GM12878 (cell line): ENCODE measurements at regions not wholly inside any gene's neighbourhood (a gene's known extent, or its start where the extent isn't known, plus 50 kb on each side); places are given as distances from the start of the nearest gene placed in this dataset.

Experiments used
- ATAC-seq: fragments of 200-7000 bp; cut with Tn5 transposase; 3 replicates; pipeline ENCODE4 v1.9.1; 2020; ENCODE audit warnings: mild to moderate bottlenecking, moderate library complexity
- BruUV-seq: library from RNA; stranded (reverse); fragments of 400-500 nt; replicated peaks from 2 replicates; lab custom pipeline; 2021; lab: Mats Ljungman, UMichigan
- CTCF ChIA-PET: fragments of 300-600 bp; sonication (Branson Sonifier 250); formaldehyde crosslinking; extraction: SDS; loops from one replicate; lab custom pipeline; 2021; ENCODE audit warnings: inconsistent platforms; lab: Yijun Ruan, JAX
- POLR2A ChIA-PET: fragments of 350-600 bp; formaldehyde crosslinking; extraction: SDS; loops from one replicate; lab custom pipeline; 2021; ENCODE audit warnings: inconsistent platforms; lab: Charles Lee
- RAD21 ChIA-PET: fragments of 300-600 bp; sonication (Branson Sonifier 250); formaldehyde crosslinking; loops from one replicate; lab custom pipeline; 2023; ENCODE audit warnings: antibody characterized with exemption; ENCODE audit not compliant: unreplicated experiment; lab: Charles Lee
- SMC1A ChIA-PET: fragments of 300-600 bp; sonication (Branson Sonifier 250); formaldehyde crosslinking; loops from one replicate; lab custom pipeline; 2023; ENCODE audit not compliant: unreplicated experiment, uncharacterized antibody; lab: Charles Lee
- DNase-seq: peaks from one replicate; pipeline ENCODE4 v3.0.0-alpha.2; 2011; ENCODE audit warnings: low read depth, low spot score
- FAIRE-seq: peaks from 3 replicates; lab custom pipeline; 2011; peaks lifted over from hg19 to GRCh38; lab: Jason Lieb, UNC
- H2AFZ ChIP-seq: 2 replicates; pipeline ENCODE4 v1.6.0; 2011; ENCODE audit warnings: low read depth, low read length, control low read depth; ENCODE audit not compliant: control insufficient read depth
- H3K27ac ChIP-seq: 2 replicates; pipeline ENCODE4 v1.5.1; 2011; ENCODE audit warnings: control low read depth; ENCODE audit not compliant: control insufficient read depth, insufficient read depth
- H3K27me3 ChIP-seq, 2 experiments: replicated peaks in 1 of 2; 2 replicates each; pipeline versions ENCODE4 v1.6.0 to v1.6.1; 2011; ENCODE audit warnings: low read length in 1 of 2; ENCODE audit not compliant: control insufficient read depth in 2 of 2, insufficient read depth in 2 of 2
- H3K36me3 ChIP-seq, 2 experiments: 2 replicates each; pipeline ENCODE4 v1.5.1; 2011; ENCODE audit warnings: low read length in 1 of 2; ENCODE audit not compliant: control insufficient read depth in 2 of 2, insufficient read depth in 2 of 2
- H3K4me1 ChIP-seq: 2 replicates; pipeline ENCODE4 v1.6.1; 2011; ENCODE audit warnings: mild to moderate bottlenecking, low read length, moderate library complexity, mixed read lengths; ENCODE audit not compliant: control insufficient read depth, insufficient read depth
- H3K4me2 ChIP-seq: 2 replicates; pipeline ENCODE4 v1.6.0; 2011; ENCODE audit warnings: control low read depth; ENCODE audit not compliant: control insufficient read depth, insufficient read depth
- H3K4me3 ChIP-seq: fragments of 200-600 bp; sonication (generic); 2 replicates; pipeline ENCODE4 v1.5.1; 2016
- H3K79me2 ChIP-seq: 2 replicates; pipeline ENCODE4 v1.6.0; 2011; ENCODE audit warnings: low read length; ENCODE audit not compliant: control insufficient read depth, insufficient read depth
- H3K9ac ChIP-seq: 2 replicates; pipeline ENCODE4 v1.8.0; 2011; ENCODE audit warnings: low read length, control low read depth, mixed read lengths; ENCODE audit not compliant: control insufficient read depth, insufficient read depth
- H3K9me3 ChIP-seq: replicated peaks from 3 replicates; pipeline ENCODE4 v1.5.1; 2011; ENCODE audit warnings: mild to moderate bottlenecking, low read length; ENCODE audit not compliant: control insufficient read depth, insufficient read depth
- H4K20me1 ChIP-seq: 2 replicates; pipeline ENCODE4 v1.6.0; 2011; ENCODE audit not compliant: control insufficient read depth, insufficient read depth
- BACH1 ChIP-seq: fragments of 450-650 bp; IDR thresholded peaks from 2 replicates; pipeline ENCODE4 v1.6.1; 2017; ENCODE audit warnings: mild to moderate bottlenecking, borderline replicate concordance
- BRCA1 ChIP-seq: IDR thresholded peaks from 2 replicates; pipeline ENCODE4 v1.6.1; 2011; ENCODE audit warnings: low read depth, low read length, improper control_type of control experiment
- CBX5 ChIP-seq: sonication (generic); IDR thresholded peaks from 2 replicates; pipeline ENCODE4 v1.6.1; 2016; ENCODE audit warnings: low read depth, moderate library complexity, mild to moderate bottlenecking, inconsistent platforms
- CEBPB ChIP-seq, 2 experiments: fragments of 150-350 bp in 1 of 2; IDR thresholded peaks; 2 replicates each; pipeline ENCODE4 v1.6.1; 2012 to 2014; ENCODE audit warnings: low read depth in 2 of 2, low read length in 2 of 2, borderline replicate concordance in 1 of 2, inconsistent platforms in 1 of 2
- EGR1 ChIP-seq, 2 experiments: IDR thresholded peaks; 1 replicate in 1 of 2; 2 replicates in 1 of 2; pipeline ENCODE4 v1.6.1; 2011 to 2012; ENCODE audit warnings: low read depth in 2 of 2, low read length in 2 of 2, borderline replicate concordance in 1 of 2, mild to moderate bottlenecking in 1 of 2, moderate library complexity in 1 of 2
- GATAD2B ChIP-seq: fragments of 450-650 bp; conservative IDR thresholded peaks from 2 replicates; pipeline ENCODE4 v1.6.1; 2017; ENCODE audit warnings: low read depth, mild to moderate bottlenecking, moderate library complexity
- HDAC2 ChIP-seq: fragments of 200-600 bp; sonication (generic); IDR thresholded peaks from 2 replicates; pipeline ENCODE4 v1.6.1; 2017
- MYB ChIP-seq: fragments of 150-350 bp; IDR thresholded peaks from 2 replicates; pipeline ENCODE4 v1.6.1; 2014; ENCODE audit warnings: mild to moderate bottlenecking, low read depth, low read length, borderline replicate concordance
- NFXL1 ChIP-seq: fragments of 450-650 bp; IDR thresholded peaks from 2 replicates; pipeline ENCODE4 v1.6.1; 2017; ENCODE audit warnings: antibody characterized with exemption, mild to moderate bottlenecking, borderline replicate concordance
- NFYB ChIP-seq: IDR thresholded peaks from 2 replicates; pipeline ENCODE4 v1.6.1; 2011; ENCODE audit warnings: low read depth, mild to moderate bottlenecking, low read length, improper control_type of control experiment, moderate library complexity; ENCODE audit not compliant: insufficient read depth
- PAX8 ChIP-seq: fragments of 450-650 bp; IDR thresholded peaks from 2 replicates; pipeline ENCODE4 v1.6.1; 2017; ENCODE audit warnings: mild to moderate bottlenecking, moderate library complexity
- RBBP5 ChIP-seq: fragments of 200-600 bp; sonication (generic); conservative IDR thresholded peaks from 2 replicates; pipeline ENCODE4 v1.6.1; 2016
- SREBF1 ChIP-seq: IDR thresholded peaks from 2 replicates; pipeline ENCODE4 v1.6.1; 2012; ENCODE audit warnings: mild to moderate bottlenecking, low read length
- SRF ChIP-seq, 2 experiments: IDR thresholded peaks; 2 replicates each; pipeline ENCODE4 v1.6.1; 2011; ENCODE audit warnings: low read depth in 2 of 2, low read length in 2 of 2, mild to moderate bottlenecking in 1 of 2, moderate library complexity in 1 of 2
- TCF7 ChIP-seq: IDR thresholded peaks from 2 replicates; pipeline ENCODE4 v1.6.1; 2014; ENCODE audit warnings: antibody characterized with exemption, borderline replicate concordance
- YBX1 ChIP-seq: fragments of 450-650 bp; IDR thresholded peaks from 2 replicates; pipeline ENCODE4 v1.6.1; 2016; ENCODE audit warnings: antibody characterized with exemption
- ZNF217 ChIP-seq: fragments of 450-650 bp; IDR thresholded peaks from 2 replicates; pipeline ENCODE4 v1.6.1; 2017; ENCODE audit warnings: antibody characterized with exemption, mild to moderate bottlenecking
- WGBS: methylation state at CpG from one replicate; pipeline ENCODE4 v1.1.6; 2016; ENCODE audit warnings: low lambda C conversion rate; ENCODE audit not compliant: insufficient replicate concordance, insufficient coverage; ENCODE audit errors: missing lambda C conversion rate; 5-methylcytosine and 5-hydroxymethylcytosine counted together
- in situ Hi-C: fragments of 300-500 bp; cut with MboI; formaldehyde crosslinking; loops from 9 replicates; pipeline ENCODE4 v1.14.3; 2018; ENCODE audit warnings: mixed read lengths
- intact Hi-C: fragments of 100-400 bp; cut with micrococcal nuclease; formaldehyde crosslinking; loops from one replicate; pipeline ENCODE4 v1.14.2; 2022; ENCODE audit not compliant: unreplicated experiment
- TF ChIP-seq, protein P1 (sequence below), 3 experiments: IDR thresholded peaks in 2 of 3; conservative IDR thresholded peaks in 1 of 3; 2 replicates each; pipeline ENCODE4 v1.5.1; 2011; ENCODE audit warnings: low read depth in 3 of 3, low read length in 3 of 3, mild to moderate bottlenecking in 3 of 3, control low read depth in 2 of 3, moderate library complexity in 2 of 3, inconsistent platforms in 1 of 3, mixed read lengths in 1 of 3; ENCODE audit not compliant: control insufficient read depth in 2 of 3, insufficient read depth in 1 of 3; ENCODE audit errors: extremely low read depth in 1 of 3
- TF ChIP-seq, protein P2 (sequence below): IDR thresholded peaks from 2 replicates; pipeline ENCODE4 v1.6.1; 2012; ENCODE audit warnings: low read depth, low read length, improper control_type of control experiment
- TF ChIP-seq, protein P3 (sequence below): fragments of 450-650 bp; IDR thresholded peaks from 2 replicates; pipeline ENCODE4 v1.6.1; 2017; ENCODE audit warnings: mild to moderate bottlenecking, moderate library complexity

GRCh38 chr14:61897300-61897699, 135.1 kb downstream of the SNAPC1 start:
- H3K36me3 ChIP-seq, result no peaks in the 10 kb centered on the region
- H4K20me1 ChIP-seq, result no peaks in the 10 kb centered on the region
- no peaks in the 10 kb centered on the region for H3K79me2 ChIP-seq
- RAD21 ChIA-PET, result interaction anchor here (2.0 kb wide), 1 partner anchor 229 kb away, joined by 6 read pairs; no protein-coding TSS in a partner anchor
- CTCF ChIA-PET, result interaction anchor here (1.2 to 3.9 kb wide), 3 partner anchors 25 to 235 kb away, joined by 3 to 24 read pairs (median 4); no protein-coding TSS in a partner anchor
- H2AFZ ChIP-seq, result no peak overlapping the region
- no peak overlapping the region for H3K9ac ChIP-seq
- DNase-seq (no peak), ATAC-seq (no peak), FAIRE-seq (no peak)
- POLR2A ChIA-PET, result no interaction called here
- H3K4me1 ChIP-seq, result no peaks in the 10 kb centered on the region; the same call in 1 of the 2 replicates
- no peaks in the 10 kb centered on the region for H3K27me3 ChIP-seq
- no peak overlapping the region for H3K27ac ChIP-seq
- WGBS, result 72% methylated on average over 3 of the region's 3 CpGs
- no peaks in the 10 kb centered on the region for H3K9me3 ChIP-seq
- SMC1A ChIA-PET, result interaction anchor here (1.0 kb wide), 1 partner anchor 19 kb away, joined by 3 read pairs; no protein-coding TSS in a partner anchor
- in situ Hi-C loops (loop anchor here (10.0 kb wide), 1 partner anchor 228 kb away; no protein-coding TSS in a partner anchor), intact Hi-C loops (no loop called here)
- TF ChIP-seq BACH1, result no peak
- no peak for TF ChIP-seq PAX8
- TF ChIP-seq EGR1 (IDR thresholded peaks at IDR 0.05; ENCODE audit: borderline replicate concordance in 1 of 2, low read depth in 2 of 2, low read length in 2 of 2), result no peak
- TF ChIP-seq SRF (IDR thresholded peaks at IDR 0.05; ENCODE audit: low read depth in 2 of 2, low read length in 2 of 2), result no peak
- TF ChIP-seq NFXL1, result no peak
- TF ChIP-seq, protein P1, sequence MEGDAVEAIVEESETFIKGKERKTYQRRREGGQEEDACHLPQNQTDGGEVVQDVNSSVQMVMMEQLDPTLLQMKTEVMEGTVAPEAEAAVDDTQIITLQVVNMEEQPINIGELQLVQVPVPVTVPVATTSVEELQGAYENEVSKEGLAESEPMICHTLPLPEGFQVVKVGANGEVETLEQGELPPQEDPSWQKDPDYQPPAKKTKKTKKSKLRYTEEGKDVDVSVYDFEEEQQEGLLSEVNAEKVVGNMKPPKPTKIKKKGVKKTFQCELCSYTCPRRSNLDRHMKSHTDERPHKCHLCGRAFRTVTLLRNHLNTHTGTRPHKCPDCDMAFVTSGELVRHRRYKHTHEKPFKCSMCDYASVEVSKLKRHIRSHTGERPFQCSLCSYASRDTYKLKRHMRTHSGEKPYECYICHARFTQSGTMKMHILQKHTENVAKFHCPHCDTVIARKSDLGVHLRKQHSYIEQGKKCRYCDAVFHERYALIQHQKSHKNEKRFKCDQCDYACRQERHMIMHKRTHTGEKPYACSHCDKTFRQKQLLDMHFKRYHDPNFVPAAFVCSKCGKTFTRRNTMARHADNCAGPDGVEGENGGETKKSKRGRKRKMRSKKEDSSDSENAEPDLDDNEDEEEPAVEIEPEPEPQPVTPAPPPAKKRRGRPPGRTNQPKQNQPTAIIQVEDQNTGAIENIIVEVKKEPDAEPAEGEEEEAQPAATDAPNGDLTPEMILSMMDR (IDR thresholded peaks at IDR 0.05 in 2 of 3, conservative IDR thresholded peaks at IDR 0.05 in 1 of 3; ENCODE audit: control insufficient read depth in 2 of 3, extremely low read depth in 1 of 3, insufficient read depth in 1 of 3, low read depth in 3 of 3, low read length in 3 of 3), result no peak
- TF ChIP-seq RBBP5, result no peak
- TF ChIP-seq GATAD2B, result no peak
- no peak for TF ChIP-seq CBX5
- no peak for TF ChIP-seq NFYB
- no peak for TF ChIP-seq CEBPB (IDR thresholded peaks at IDR 0.05; ENCODE audit: borderline replicate concordance in 1 of 2, low read depth in 2 of 2, low read length in 2 of 2)
- TF ChIP-seq YBX1, result no peak
- TF ChIP-seq MYB, result no peak
- no peak for TF ChIP-seq BRCA1
- no peak for TF ChIP-seq ZNF217
- TF ChIP-seq, protein P2, sequence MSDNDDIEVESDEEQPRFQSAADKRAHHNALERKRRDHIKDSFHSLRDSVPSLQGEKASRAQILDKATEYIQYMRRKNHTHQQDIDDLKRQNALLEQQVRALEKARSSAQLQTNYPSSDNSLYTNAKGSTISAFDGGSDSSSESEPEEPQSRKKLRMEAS, result no peak
- TF ChIP-seq, protein P3, sequence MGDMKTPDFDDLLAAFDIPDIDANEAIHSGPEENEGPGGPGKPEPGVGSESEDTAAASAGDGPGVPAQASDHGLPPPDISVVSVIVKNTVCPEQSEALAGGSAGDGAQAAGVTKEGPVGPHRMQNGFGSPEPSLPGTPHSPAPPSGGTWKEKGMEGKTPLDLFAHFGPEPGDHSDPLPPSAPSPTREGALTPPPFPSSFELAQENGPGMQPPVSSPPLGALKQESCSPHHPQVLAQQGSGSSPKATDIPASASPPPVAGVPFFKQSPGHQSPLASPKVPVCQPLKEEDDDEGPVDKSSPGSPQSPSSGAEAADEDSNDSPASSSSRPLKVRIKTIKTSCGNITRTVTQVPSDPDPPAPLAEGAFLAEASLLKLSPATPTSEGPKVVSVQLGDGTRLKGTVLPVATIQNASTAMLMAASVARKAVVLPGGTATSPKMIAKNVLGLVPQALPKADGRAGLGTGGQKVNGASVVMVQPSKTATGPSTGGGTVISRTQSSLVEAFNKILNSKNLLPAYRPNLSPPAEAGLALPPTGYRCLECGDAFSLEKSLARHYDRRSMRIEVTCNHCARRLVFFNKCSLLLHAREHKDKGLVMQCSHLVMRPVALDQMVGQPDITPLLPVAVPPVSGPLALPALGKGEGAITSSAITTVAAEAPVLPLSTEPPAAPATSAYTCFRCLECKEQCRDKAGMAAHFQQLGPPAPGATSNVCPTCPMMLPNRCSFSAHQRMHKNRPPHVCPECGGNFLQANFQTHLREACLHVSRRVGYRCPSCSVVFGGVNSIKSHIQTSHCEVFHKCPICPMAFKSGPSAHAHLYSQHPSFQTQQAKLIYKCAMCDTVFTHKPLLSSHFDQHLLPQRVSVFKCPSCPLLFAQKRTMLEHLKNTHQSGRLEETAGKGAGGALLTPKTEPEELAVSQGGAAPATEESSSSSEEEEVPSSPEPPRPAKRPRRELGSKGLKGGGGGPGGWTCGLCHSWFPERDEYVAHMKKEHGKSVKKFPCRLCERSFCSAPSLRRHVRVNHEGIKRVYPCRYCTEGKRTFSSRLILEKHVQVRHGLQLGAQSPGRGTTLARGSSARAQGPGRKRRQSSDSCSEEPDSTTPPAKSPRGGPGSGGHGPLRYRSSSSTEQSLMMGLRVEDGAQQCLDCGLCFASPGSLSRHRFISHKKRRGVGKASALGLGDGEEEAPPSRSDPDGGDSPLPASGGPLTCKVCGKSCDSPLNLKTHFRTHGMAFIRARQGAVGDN, result no peak
- no peak for TF ChIP-seq TCF7
- no peak for TF ChIP-seq SREBF1
- no peak for TF ChIP-seq HDAC2
- no peak overlapping the region for H3K4me3 ChIP-seq
- BruUV-seq, result no TSS peak
- H3K4me2 ChIP-seq, result no peak overlapping the region
